ENCODE measurements at regions not wholly inside any gene's neighbourhood (a gene's known extent, or its start where the extent isn't known, plus 50 kb on each side); places are given as distances from the start of the nearest gene placed in this dataset.

DNA sequence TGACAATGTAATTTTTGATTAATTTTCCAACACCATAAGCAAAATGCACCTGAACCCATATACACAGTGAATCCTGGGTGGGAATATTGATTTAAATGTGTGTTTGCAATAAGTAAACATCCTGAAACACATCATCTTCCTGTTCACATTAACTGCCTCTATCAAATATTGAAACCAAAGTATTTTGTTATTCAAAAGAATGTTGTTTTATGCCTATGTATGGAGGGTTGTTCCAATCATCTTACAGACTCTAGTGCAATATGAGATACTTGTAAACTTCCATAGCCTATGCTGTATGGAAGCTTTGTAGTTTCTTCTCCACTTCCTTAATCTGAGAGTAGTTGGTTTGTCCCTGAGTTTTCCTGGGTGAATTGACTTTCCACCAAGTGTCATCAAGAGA, 105.4 kb upstream of the SLC7A11 start:
- TF ChIP-seq, protein P1, sequence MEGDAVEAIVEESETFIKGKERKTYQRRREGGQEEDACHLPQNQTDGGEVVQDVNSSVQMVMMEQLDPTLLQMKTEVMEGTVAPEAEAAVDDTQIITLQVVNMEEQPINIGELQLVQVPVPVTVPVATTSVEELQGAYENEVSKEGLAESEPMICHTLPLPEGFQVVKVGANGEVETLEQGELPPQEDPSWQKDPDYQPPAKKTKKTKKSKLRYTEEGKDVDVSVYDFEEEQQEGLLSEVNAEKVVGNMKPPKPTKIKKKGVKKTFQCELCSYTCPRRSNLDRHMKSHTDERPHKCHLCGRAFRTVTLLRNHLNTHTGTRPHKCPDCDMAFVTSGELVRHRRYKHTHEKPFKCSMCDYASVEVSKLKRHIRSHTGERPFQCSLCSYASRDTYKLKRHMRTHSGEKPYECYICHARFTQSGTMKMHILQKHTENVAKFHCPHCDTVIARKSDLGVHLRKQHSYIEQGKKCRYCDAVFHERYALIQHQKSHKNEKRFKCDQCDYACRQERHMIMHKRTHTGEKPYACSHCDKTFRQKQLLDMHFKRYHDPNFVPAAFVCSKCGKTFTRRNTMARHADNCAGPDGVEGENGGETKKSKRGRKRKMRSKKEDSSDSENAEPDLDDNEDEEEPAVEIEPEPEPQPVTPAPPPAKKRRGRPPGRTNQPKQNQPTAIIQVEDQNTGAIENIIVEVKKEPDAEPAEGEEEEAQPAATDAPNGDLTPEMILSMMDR (IDR thresholded peaks at IDR 0.05): no peak
- no peak for TF ChIP-seq POLR2A (IDR thresholded peaks at IDR 0.05)

Measured in esophagus squamous epithelium (tissue), 4 donors.